IMR-90 (cell line): ENCODE measurements at regions not wholly inside any gene's neighbourhood (a gene's known extent, or its start where the extent isn't known, plus 50 kb on each side); places are given as distances from the start of the nearest gene placed in this dataset.

Experiments used
- ATAC-seq: fragments of 200-7000 bp; cut with Tn5 transposase; 2 replicates; pipeline ENCODE4 v1.9.1; 2020; ENCODE audit warnings: low read depth, mild to moderate bottlenecking, moderate library complexity
- BruUV-seq: library from RNA; stranded (reverse); fragments of 400-500 nt; replicated peaks from 2 replicates; lab custom pipeline; 2021; lab: Mats Ljungman, UMichigan
- CTCF ChIA-PET: fragments of 300-600 bp; formaldehyde crosslinking; extraction: SDS; loops from one replicate; lab custom pipeline; 2021; ENCODE audit warnings: antibody characterized with exemption; lab: Yijun Ruan, JAX
- POLR2A ChIA-PET: fragments of 300-600 bp; sonication (Branson Sonifier 250); formaldehyde crosslinking; loops from one replicate; lab custom pipeline; 2022; ENCODE audit warnings: antibody characterized with exemption; ENCODE audit not compliant: unreplicated experiment; lab: Charles Lee
- DNase-seq: peaks from one replicate; pipeline ENCODE4 v3.0.0; 2013
- H2AFZ ChIP-seq: replicated peaks from 2 replicates; pipeline ENCODE3; 2013; ENCODE audit warnings: low read length, mild to moderate bottlenecking; ENCODE audit not compliant: poor library complexity
- H2AK5ac ChIP-seq: 2 replicates; pipeline ENCODE4 v1.6.1; 2013; ENCODE audit warnings: low read depth, low read length, inconsistent platforms
- H2AK9ac ChIP-seq: replicated peaks from 2 replicates; pipeline ENCODE3; 2013; ENCODE audit warnings: mild to moderate bottlenecking, low read depth, low read length, moderate library complexity; ENCODE audit not compliant: poor library complexity
- H2BK120ac ChIP-seq: 2 replicates; pipeline ENCODE4 v1.6.1; 2013; ENCODE audit warnings: low read depth, low read length, inconsistent platforms
- H2BK15ac ChIP-seq: 3 replicates; pipeline ENCODE4 v1.6.1; 2013; ENCODE audit warnings: low read depth, low read length, inconsistent platforms
- H2BK20ac ChIP-seq: 2 replicates; pipeline ENCODE4 v1.6.1; 2013; ENCODE audit warnings: low read depth, mild to moderate bottlenecking, inconsistent platforms, low read length, moderate library complexity
- H2BK5ac ChIP-seq: 2 replicates; pipeline ENCODE4 v1.6.1; 2013; ENCODE audit warnings: mild to moderate bottlenecking, low read depth, low read length, inconsistent platforms; ENCODE audit not compliant: poor library complexity, severe bottlenecking
- H3K14ac ChIP-seq: replicated peaks from 2 replicates; pipeline ENCODE4 v1.6.1; 2013; ENCODE audit warnings: low read depth, low read length, inconsistent platforms
- H3K18ac ChIP-seq: 2 replicates; pipeline ENCODE4 v1.6.1; 2013; ENCODE audit warnings: low read depth, low read length, control low read depth
- H3K23ac ChIP-seq: 2 replicates; pipeline ENCODE4 v1.6.1; 2013; ENCODE audit warnings: low read depth, low read length, inconsistent platforms
- H3K27ac ChIP-seq: 2 replicates; pipeline ENCODE4 v1.5.1; 2013; ENCODE audit warnings: mild to moderate bottlenecking, control low read depth, low read length; ENCODE audit not compliant: insufficient read depth
- H3K27me3 ChIP-seq: 2 replicates; pipeline ENCODE4 v1.6.1; 2013; ENCODE audit warnings: low read length; ENCODE audit not compliant: control insufficient read depth, insufficient read depth
- H3K36me3 ChIP-seq: 2 replicates; pipeline ENCODE4 v1.6.1; 2013; ENCODE audit warnings: low read length, mixed read lengths; ENCODE audit not compliant: control insufficient read depth, insufficient read depth
- H3K4ac ChIP-seq: 2 replicates; pipeline ENCODE4 v1.6.1; 2013; ENCODE audit warnings: low read depth, low read length, inconsistent platforms
- H3K4me1 ChIP-seq: 2 replicates; pipeline ENCODE4 v1.6.1; 2013; ENCODE audit warnings: low read length, mixed read lengths; ENCODE audit not compliant: control insufficient read depth, insufficient read depth
- H3K4me2 ChIP-seq: 2 replicates; pipeline ENCODE4 v1.6.1; 2013; ENCODE audit warnings: low read depth, mild to moderate bottlenecking, control low read depth, low read length, moderate library complexity
- H3K4me3 ChIP-seq: 2 replicates; pipeline ENCODE4 v1.5.1; 2013; ENCODE audit warnings: low read depth, mild to moderate bottlenecking, control low read depth, low read length, moderate library complexity; ENCODE audit not compliant: insufficient read depth
- H3K56ac ChIP-seq: 2 replicates; pipeline ENCODE4 v1.6.1; 2013; ENCODE audit warnings: low read length, inconsistent platforms; ENCODE audit not compliant: insufficient read depth; ENCODE audit errors: extremely low read depth
- H3K79me1 ChIP-seq, 2 experiments: 2 replicates each; pipeline ENCODE4 v1.6.1; 2013; ENCODE audit warnings: low read length in 2 of 2, inconsistent platforms in 1 of 2, low read depth in 1 of 2
- H3K9ac ChIP-seq: 2 replicates; pipeline ENCODE4 v1.6.1; 2013; ENCODE audit warnings: low read depth, low read length, control low read depth
- H3K9me1 ChIP-seq: 2 replicates; pipeline ENCODE4 v1.6.1; 2013; ENCODE audit warnings: low read length, inconsistent platforms; ENCODE audit not compliant: insufficient read depth
- H3K9me3 ChIP-seq: 2 replicates; pipeline ENCODE4 v1.6.1; 2013; ENCODE audit warnings: low read length; ENCODE audit not compliant: control insufficient read depth, insufficient read depth
- H4K20me1 ChIP-seq: 2 replicates; pipeline ENCODE4 v1.6.1; 2013; ENCODE audit warnings: low read length, inconsistent platforms; ENCODE audit not compliant: insufficient read depth
- H4K5ac ChIP-seq: 2 replicates; pipeline ENCODE4 v1.6.1; 2013; ENCODE audit warnings: mild to moderate bottlenecking, low read depth, low read length, control low read depth
- H4K8ac ChIP-seq, 2 experiments: 2 replicates each; pipeline ENCODE4 v1.6.1; 2013; ENCODE audit warnings: low read depth in 2 of 2, low read length in 2 of 2, control low read depth in 1 of 2, inconsistent platforms in 1 of 2
- H4K91ac ChIP-seq: 2 replicates; pipeline ENCODE4 v1.6.1; 2013; ENCODE audit warnings: low read depth, low read length, inconsistent platforms; ENCODE audit not compliant: insufficient read depth
- BHLHE40 ChIP-seq: fragments of 150-350 bp; IDR thresholded peaks from 2 replicates; pipeline ENCODE4 v1.6.1; 2016; ENCODE audit warnings: mild to moderate bottlenecking, low read depth, low read length
- CEBPB ChIP-seq: IDR thresholded peaks from 2 replicates; pipeline ENCODE4 v1.6.1; 2012; ENCODE audit warnings: low read depth, low read length, improper control_type of control experiment
- CHD1 ChIP-seq: IDR thresholded peaks from 2 replicates; pipeline ENCODE4 v1.6.1; 2012; ENCODE audit warnings: low read depth, low read length, improper control_type of control experiment
- CTCF ChIP-seq: conservative IDR thresholded peaks from 2 replicates; pipeline ENCODE4 v1.5.1; 2012; ENCODE audit warnings: mild to moderate bottlenecking, low read depth, low read length, improper control_type of control experiment
- ELK1 ChIP-seq: fragments of 150-350 bp; IDR thresholded peaks from 2 replicates; pipeline ENCODE4 v1.6.1; 2016; ENCODE audit warnings: low read depth, mild to moderate bottlenecking, low read length, moderate library complexity, borderline replicate concordance
- FOS ChIP-seq: fragments of 150-350 bp; IDR thresholded peaks from 2 replicates; pipeline ENCODE4 v1.6.1; 2016; ENCODE audit warnings: low read depth, low read length
- MAFK ChIP-seq: IDR thresholded peaks from 2 replicates; pipeline ENCODE4 v1.6.1; 2012; ENCODE audit warnings: low read depth, low read length, improper control_type of control experiment
- MAZ ChIP-seq: IDR thresholded peaks from 2 replicates; pipeline ENCODE4 v1.6.1; 2012; ENCODE audit warnings: low read depth, mild to moderate bottlenecking, low read length, improper control_type of control experiment, moderate library complexity, borderline replicate concordance
- MXI1 ChIP-seq: IDR thresholded peaks from 2 replicates; pipeline ENCODE4 v1.6.1; 2012; ENCODE audit warnings: low read depth, mild to moderate bottlenecking, low read length, moderate library complexity, borderline replicate concordance
- NFE2L2 ChIP-seq: fragments of 150-350 bp; IDR thresholded peaks from 2 replicates; pipeline ENCODE4 v1.6.1; 2016; ENCODE audit warnings: low read depth, mild to moderate bottlenecking, low read length
- POLR2A ChIP-seq: IDR thresholded peaks from 2 replicates; pipeline ENCODE4 v1.6.1; 2012; ENCODE audit warnings: mild to moderate bottlenecking, low read depth, low read length
- RAD21 ChIP-seq: IDR thresholded peaks from 2 replicates; pipeline ENCODE4 v1.6.1; 2012; ENCODE audit warnings: low read length, improper control_type of control experiment
- RCOR1 ChIP-seq: IDR thresholded peaks from 2 replicates; pipeline ENCODE4 v1.6.1; 2012; ENCODE audit warnings: mild to moderate bottlenecking, low read length, improper control_type of control experiment; ENCODE audit not compliant: insufficient replicate concordance
- RFX5 ChIP-seq: IDR thresholded peaks from 2 replicates; pipeline ENCODE4 v1.8.0; 2012; ENCODE audit warnings: low read depth, mild to moderate bottlenecking, low read length, moderate library complexity
- SMC3 ChIP-seq: fragments of 150-350 bp; IDR thresholded peaks from 2 replicates; pipeline ENCODE4 v1.6.1; 2016; ENCODE audit warnings: low read depth, mild to moderate bottlenecking, antibody characterized with exemption, low read length, moderate library complexity
- USF2 ChIP-seq: fragments of 150-350 bp; IDR thresholded peaks from 2 replicates; pipeline ENCODE4 v1.6.1; 2017; ENCODE audit warnings: mild to moderate bottlenecking, antibody characterized with exemption, low read length, low read depth
- WGBS, 2 experiments: methylation state at CpG; one replicate each; pipeline versions ENCODE4 v1.1.5 to v1.1.7; 2013; ENCODE audit warnings: missing lambda C conversion rate in 2 of 2; ENCODE audit not compliant: insufficient read length in 1 of 2; ENCODE audit errors: extremely low coverage in 2 of 2; 5-methylcytosine and 5-hydroxymethylcytosine counted together
- dilution Hi-C: fragments of 300-500 bp; cut with HindIII; formaldehyde crosslinking; loops from one replicate; pipeline ENCODE4 v1.14.3; 2018; ENCODE audit warnings: low sequenced_read_pairs; ENCODE audit not compliant: unreplicated experiment
- in situ Hi-C: fragments of 300-500 bp; cut with MboI; formaldehyde crosslinking; loops from 3 replicates; pipeline ENCODE4 v1.14.3; 2019; ENCODE audit warnings: low sequenced_read_pairs, inconsistent platforms, mixed read lengths
- intact Hi-C: fragments of 100-400 bp; cut with micrococcal nuclease; formaldehyde crosslinking; loops from 2 replicates; pipeline ENCODE4 v1.10.0; 2022

- H3K9me1 ChIP-seq: peaks cover 15% of the 10 kb centered on the region
- no peaks in the 10 kb centered on the region for H4K20me1 ChIP-seq
- no peak overlapping the region for H3K4me2 ChIP-seq
- in situ Hi-C loops: no loop called here
- no peak overlapping the region for H2BK120ac ChIP-seq
- H3K4ac ChIP-seq: no peak overlapping the region
- no peaks in the 10 kb centered on the region for H3K27me3 ChIP-seq
- no peak overlapping the region for H3K4me3 ChIP-seq
- no peak for TF ChIP-seq MAZ
- no peak for TF ChIP-seq CEBPB
- no peak for TF ChIP-seq USF2
- TF ChIP-seq NFE2L2: no peak
- TF ChIP-seq CHD1: no peak
- TF ChIP-seq RAD21: no peak
- no peak for TF ChIP-seq MXI1
- no peak for TF ChIP-seq RFX5
- TF ChIP-seq ELK1: no peak
- no peak for TF ChIP-seq SMC3
- no peak for TF ChIP-seq MAFK
- no peak for TF ChIP-seq FOS
- TF ChIP-seq POLR2A: no peak
- no peak for TF ChIP-seq CTCF
- TF ChIP-seq RCOR1: no peak
- TF ChIP-seq BHLHE40: no peak
- H2AK9ac ChIP-seq: no peak overlapping the region
- BruUV-seq: no TSS peak
- no peak overlapping the region for H3K27ac ChIP-seq
- intact Hi-C loops: loop anchor here (5.0 kb wide), 2 partner anchors 81 to 241 kb away; no protein-coding TSS in a partner anchor
- no peak overlapping the region for H4K91ac ChIP-seq
- no peak overlapping the region for H2AK5ac ChIP-seq
- no peak overlapping the region for H2AFZ ChIP-seq
- H3K36me3 ChIP-seq: no peaks in the 10 kb centered on the region
- no peak overlapping the region for H3K56ac ChIP-seq
- dilution Hi-C loops: no loop called here
- no peaks in the 10 kb centered on the region for H3K9me3 ChIP-seq
- no CpG with 5 or more reads among the region's 2 CpGs for WGBS, 2 experiments
- no peak overlapping the region for H2BK20ac ChIP-seq
- CTCF ChIA-PET: interaction anchor here (0.6 kb wide), 1 partner anchor 54 kb away, joined by 4 read pairs; no protein-coding TSS in a partner anchor
- DNase-seq (no peak), ATAC-seq (no peak)
- H3K9ac ChIP-seq: no peak overlapping the region
- H3K79me1 ChIP-seq: peaks cover 6 to 63% of the 10 kb centered on the region in 2 experiments; a peak in 3 of 4 replicates
- no peak overlapping the region for H4K8ac ChIP-seq
- no peak overlapping the region for H3K18ac ChIP-seq
- no peak overlapping the region for H2BK15ac ChIP-seq
- H3K4me1 ChIP-seq: peaks cover 10% of the 10 kb centered on the region
- H4K5ac ChIP-seq: no peak overlapping the region
- no peak overlapping the region for H2BK5ac ChIP-seq
- no peak overlapping the region for H3K23ac ChIP-seq
- POLR2A ChIA-PET: no interaction called here
- no peak overlapping the region for H3K14ac ChIP-seq
These were observed 194.2 kb downstream of the HIPK3 start for GRCh38 chr11:33451364-33451763.
